ENCODE measurements at regions not wholly inside any gene's neighbourhood (a gene's known extent, or its start where the extent isn't known, plus 50 kb on each side); places are given as distances from the start of the nearest gene placed in this dataset.

- DNase-seq = no peak
These were observed 149.0 kb upstream of the ZNF536 start for GRCh38 chr19:30222992-30223865.

DNA sequence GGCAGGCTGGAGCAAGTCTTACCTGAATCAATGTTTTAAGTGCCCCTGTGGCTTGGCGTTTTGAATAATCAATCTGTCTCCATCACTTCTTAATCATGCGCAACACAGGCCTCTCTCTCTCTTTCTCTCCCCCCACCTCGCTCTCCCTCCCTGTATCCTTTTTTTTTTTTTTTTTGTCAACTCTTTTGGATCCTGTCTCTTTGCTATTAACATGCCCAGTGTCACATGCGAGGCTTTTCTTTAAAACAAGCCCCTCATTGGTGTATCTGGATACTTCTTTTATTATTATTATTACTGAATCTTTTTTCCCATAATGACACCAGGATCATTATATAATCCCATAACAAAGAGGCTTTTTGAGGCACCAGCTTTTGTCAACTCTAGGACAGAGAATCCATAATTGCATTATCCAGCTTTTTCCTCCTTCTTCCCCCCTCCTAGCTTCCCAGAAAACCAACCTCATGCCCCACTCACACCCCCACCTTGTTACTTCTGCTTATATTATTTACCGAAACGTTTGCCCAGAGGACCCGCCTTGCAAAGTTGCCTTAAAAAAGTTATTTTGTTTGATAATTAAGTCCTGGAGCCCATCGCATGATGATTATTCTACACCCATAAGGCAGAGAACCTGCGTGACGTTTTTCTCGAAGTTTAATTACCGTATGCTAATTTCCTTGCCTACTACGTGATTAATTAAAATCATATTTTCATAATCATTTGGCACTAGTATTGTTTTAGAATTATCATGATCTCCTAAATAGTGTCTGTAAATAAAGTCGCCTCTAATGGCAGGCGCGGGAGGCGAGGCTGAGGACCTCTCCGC is 148.1 kb upstream of the ZNF536 start:
- no peak for DNase-seq

DNA sequence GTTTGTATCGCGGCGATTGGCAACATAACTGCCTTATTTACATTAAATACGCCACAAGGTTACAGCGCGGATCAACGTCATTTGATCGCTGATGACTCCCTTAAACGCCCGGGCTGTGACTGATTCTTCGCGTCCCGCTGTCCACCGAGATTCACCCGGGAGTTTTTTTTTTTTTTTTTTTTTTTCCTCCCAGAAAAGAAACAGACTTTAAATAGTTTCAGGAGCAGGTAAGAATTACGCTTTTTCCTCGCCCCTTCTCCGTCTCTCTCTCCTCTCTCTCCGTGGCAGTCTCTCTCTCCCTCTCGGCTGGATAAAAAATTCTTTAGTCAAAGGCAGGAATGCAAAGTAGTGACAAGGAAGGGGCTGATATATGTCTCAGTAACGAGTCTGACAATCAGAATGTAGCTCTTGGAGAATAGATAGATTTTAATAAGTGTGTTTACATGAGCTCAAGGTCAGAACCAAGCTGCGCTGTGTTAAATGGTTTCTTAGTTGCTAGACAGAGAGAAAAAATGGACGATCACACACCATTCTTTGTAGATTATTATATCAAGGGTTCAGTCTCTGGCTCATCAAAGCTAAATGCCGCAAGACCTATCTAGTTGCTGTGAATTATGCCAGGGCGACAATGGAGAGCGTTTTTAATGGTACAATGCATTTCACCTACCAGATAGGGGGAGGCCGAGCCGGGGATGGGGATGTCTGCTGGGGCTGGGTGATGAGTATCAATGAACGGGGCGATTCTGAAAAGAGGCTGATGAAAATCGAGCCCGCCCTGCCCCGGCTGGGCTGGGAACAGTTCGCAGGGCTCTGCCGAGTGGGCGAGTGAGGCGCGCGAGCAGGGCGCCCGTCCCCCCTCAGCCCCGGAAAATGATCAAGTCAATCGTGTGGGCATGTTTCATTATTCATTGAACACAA is 147.2 kb upstream of the ZNF536 start:
- DNase-seq = peak; percentile 9

GRCh38 chr19:30225676-30226463 is 146.3 kb upstream of the ZNF536 start:
- no peak for DNase-seq

DNA sequence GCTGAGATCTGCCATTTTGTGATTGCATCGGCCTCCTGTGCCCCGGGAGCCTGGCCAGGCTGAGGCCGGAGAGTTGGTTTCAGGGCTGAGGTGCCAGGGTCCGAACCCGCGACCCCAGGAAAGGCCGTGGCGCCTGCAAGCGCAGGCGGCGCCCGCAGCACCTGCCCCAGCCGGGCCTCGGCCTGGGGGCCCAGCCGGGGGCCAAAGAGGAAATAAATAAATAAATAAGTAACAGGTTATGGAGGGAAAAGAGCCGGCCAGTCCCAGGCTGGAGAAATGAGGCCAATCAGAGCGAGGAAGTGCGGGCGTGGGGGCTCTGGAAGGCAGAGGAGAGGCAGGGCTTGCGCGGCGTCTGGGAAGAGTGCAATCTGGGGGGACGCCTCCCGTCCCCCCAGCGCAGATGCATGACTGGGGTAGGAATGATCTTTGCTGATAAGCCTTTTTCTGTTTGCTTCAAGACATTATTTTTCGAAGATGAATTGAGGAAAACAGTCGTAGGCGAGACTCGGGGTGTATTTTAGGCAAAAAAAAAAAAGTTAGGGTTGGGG is 145.6 kb upstream of the ZNF536 start:
- no peak for DNase-seq

DNA sequence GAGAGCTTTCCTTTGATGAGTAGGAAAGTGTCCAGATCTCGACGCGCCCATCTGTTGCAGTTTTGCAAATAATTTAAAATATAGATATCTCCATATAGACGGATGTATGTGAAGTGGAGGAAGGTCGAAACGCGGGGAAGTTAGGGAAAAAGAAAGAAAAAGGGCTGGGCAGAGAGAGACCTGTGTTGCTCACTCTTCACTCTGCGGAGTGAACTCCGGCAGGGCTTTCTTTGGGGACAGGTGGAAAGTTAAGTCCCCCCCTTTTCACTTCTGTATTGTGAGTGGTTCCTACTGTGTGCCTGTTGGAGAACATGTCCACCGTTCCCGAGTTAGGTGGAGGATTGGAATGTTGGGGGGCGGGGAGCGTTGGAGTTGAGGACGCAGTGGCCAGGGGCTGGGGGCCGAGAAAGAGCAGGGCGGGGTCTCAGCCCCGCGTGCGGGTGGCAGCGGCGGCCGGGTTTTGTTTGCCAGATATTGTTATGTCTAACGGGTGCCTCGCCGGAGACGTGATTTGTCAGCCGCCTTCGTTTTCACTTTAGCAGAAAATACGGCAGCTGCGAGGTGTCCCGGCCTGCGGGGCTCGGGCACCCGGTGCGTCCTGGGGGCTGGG is 145.1 kb upstream of the ZNF536 start:
- DNase-seq = peak; percentile 9

DNA sequence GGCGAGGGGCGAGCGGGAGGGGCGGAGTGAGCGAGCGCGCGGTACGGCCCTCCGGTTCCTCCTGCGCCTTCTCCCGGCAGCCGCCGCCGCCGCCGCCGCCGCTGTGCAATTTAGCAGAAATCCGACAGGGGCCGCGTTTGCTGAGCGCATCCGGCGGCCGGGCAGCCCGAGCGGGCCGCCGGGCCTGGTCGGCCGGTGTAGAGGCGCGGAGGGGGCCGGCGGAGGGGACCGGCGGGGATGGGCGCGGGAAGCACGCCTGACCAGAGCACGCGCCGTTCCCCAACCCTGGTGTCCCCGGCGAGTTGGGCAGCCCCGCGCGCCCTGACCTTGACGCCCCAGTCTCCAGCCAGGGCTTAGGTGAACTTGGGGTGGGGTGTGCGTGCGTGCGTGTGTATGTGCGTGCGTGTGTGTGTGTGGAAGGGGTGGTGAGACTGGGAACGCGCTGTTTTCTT is 144.5 kb upstream of the ZNF536 start:
- DNase-seq = peak; percentile 74

DNA sequence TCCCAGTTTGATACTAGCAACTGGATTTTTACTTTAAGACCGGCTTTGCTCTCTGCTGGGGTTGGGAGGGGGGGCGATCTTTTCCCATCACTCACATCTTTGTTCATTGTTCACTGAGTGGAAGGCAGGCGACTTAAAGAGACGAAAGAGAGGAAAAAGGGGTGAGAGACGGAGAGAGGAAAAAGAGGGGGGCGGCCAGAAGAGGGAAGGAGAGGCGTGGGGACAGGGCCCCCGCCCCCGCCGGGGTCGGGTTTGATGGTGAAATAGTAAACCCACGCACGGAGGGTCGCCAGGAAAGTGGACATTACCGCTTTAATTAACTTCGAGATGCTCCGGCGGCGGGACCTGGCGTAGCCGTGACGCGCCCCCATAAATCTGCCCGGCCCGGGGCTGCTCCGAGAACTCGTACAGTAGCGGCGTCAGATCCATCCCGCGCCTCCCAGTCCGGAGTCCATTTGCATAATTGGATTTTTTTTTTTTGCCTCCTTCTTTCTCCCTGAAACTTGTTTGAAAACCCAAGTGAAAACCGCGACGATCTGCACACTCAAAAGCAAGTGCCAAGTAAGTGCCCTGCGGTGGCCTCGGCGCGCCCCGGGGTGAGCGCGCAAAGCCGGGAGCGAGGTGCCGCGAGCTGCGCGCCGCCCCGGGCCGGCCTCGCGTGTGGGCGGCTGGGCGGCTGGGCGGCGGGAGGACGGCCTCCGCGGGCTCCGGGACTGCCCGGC is 143.9 kb upstream of the ZNF536 start:
- no peak for DNase-seq

DNA sequence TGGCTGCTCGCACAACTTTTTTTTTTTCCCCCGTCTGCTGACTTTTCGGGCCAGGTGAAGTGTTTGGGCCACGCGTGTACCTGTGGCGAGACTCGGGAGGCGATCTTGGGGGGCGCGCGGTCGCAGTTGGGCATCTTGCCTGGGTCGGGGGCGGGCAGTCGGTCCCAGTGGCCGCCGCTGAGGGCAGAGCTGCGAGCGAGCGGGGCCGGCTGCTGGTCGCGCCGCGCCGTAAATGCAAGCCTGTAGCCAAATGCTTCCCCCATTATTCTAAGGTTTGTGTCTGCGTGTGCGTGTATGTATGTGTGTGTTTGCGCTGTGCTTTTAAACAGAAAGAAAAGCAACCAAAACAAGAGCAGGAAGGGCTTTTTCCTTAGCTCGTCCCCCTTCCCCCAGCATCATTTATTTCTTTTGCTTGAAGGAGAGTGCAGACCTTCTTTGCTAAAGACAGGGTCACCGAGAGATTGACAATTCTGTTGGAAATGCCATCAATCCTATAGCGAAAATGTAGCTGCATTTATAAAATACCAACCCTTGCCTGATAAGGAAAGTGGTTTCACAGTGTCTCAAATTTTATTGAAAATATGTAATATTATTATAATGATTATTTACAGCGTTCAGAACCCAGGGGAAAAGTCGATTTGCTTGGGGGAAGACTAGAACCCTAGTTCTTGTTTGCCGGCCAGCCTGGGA is 143.2 kb upstream of the ZNF536 start:
- DNase-seq = peak; percentile 13

GRCh38 chr19:30229525-30230174 is 142.5 kb upstream of the ZNF536 start:
- DNase-seq = no peak

GRCh38 chr19:30231408-30232318 is 140.5 kb upstream of the ZNF536 start:
- DNase-seq = no peak

GRCh38 chr19:30233375-30233774 is 138.8 kb upstream of the ZNF536 start:
- DNase-seq = no peak

DNA sequence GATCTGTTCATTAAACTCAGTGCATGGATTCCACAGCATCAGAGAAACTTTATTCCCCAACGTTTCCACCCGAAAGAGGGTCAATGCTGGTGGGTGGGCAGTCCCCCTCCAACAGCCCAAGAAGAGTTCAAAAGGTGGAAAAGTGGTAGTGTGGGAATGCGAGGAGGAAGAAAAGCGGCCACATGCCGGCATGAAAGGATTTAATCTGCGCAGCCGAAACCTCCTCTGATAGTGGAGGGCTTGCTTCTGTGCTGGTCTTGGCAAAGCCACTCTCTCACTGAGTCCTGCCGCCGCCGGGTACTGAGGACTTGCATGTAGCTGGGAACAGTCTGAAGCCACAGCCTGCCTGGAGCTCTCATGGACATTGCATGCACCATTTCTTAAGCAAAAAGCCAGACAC is 136.2 kb upstream of the ZNF536 start:
- no peak for DNase-seq

GRCh38 chr19:30236587-30236986 is 135.6 kb upstream of the ZNF536 start:
- no peak for DNase-seq

GRCh38 chr19:30237140-30237539 is 135.0 kb upstream of the ZNF536 start:
- DNase-seq = no peak

DNA sequence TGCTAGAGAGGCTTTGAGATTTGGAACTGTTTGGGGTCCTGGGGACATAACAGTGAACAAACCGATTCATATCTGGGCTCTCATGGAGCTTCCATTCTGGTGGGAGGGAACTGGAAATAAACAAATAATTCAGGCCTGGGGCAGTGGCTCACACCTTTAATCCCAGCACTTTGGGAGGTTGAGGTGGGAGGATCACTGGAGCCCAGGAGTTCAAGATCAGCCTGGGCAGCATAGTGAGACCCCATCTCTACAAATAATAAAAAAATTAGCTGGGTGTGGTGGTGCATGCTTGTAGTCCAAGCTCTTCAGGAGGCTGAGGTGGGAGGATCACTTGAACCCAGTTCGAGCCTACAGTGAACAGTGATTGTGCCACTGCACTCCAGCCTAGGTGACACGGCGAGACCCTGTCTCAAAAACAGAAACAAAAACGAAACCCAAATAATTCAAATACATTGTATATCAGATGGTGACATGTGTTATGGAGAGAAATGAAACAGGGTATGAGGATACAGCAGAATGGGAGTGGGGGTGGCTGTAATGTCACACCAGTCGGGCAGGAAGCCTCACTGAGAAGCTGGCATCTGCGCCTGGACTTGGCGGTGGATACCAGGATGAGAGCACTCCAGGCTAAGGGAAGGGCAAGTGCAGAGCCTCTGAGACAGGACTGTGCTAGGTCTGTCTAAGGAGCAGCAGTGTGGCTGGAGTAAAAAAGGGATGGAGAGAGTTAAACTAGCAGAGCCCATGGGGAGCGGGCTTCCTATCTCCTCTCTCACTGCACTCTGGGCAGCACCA is 131.1 kb upstream of the ZNF536 start:
- DNase-seq = no peak

- DNase-seq = no peak
These were observed 127.7 kb upstream of the ZNF536 start for GRCh38 chr19:30244533-30244932.

Measured in dermis blood vessel endothelial cell (primary cell).